Hematopoietic multipotent progenitor cell treated with erythropoietin and hydrocortisone succinate and interleukin-3 and kit ligand, for 15 days (in vitro differentiated cells): ENCODE measurements at regions not wholly inside any gene's neighbourhood (a gene's known extent, or its start where the extent isn't known, plus 50 kb on each side); places are given as distances from the start of the nearest gene placed in this dataset.

Experiments used
- DNase-seq: peaks from one replicate; pipeline ENCODE4 v3.0.0-alpha.2; 2015; ENCODE audit warnings: low spot score

- DNase-seq = no peak
Observed at GRCh38 chr16:86959729-86960128, 357.5 kb downstream of the C16orf95 start.

GRCh38 chr16:86960266-86960665 lies 356.9 kb downstream of the C16orf95 start:
- DNase-seq = no peak

- no peak for DNase-seq
Observed at GRCh38 chr16:86961171-86961601, 356.0 kb downstream of the C16orf95 start.

DNA sequence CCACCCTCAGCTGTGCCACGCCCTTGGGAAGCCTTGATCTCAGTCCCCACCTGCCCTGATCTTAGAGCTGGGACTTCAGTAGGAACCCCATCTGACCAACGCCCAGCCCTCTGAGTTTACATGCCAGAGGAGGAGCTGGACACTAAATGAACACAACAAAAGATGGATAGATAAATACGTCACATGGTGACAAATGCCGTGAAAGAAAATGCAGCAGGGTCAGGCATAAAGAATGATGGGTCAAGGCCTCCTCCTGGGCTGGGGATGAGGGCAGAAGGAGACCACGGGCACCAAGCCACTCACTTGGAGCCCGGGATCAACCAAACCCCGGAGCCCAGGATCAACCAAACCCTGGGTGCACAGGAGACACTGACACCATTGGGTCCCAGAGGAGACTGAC lies 354.9 kb downstream of the C16orf95 start:
- no peak for DNase-seq

DNA sequence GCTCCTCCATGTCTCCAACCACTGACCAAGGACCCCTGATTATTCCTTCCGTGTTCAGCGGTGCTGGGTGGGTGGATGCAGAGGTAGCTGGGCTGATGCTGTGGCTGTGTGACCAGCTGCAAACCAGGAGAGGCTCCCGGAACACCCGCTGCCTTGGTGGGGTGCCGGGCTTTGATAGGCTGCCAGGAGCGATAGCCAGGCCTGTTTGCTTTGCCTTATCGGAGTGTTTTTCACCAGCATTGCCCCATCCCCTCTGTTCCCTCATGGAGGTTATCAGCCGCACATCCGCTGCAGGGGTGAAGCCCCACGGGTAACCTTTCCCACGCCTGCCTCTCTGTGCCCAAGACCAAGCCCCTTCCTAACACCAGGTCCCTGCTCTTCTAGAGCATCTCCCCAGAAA lies 354.3 kb downstream of the C16orf95 start:
- DNase-seq = no peak

- no peak for DNase-seq
Observed at GRCh38 chr16:86963600-86964575, 353.3 kb downstream of the C16orf95 start.

DNA sequence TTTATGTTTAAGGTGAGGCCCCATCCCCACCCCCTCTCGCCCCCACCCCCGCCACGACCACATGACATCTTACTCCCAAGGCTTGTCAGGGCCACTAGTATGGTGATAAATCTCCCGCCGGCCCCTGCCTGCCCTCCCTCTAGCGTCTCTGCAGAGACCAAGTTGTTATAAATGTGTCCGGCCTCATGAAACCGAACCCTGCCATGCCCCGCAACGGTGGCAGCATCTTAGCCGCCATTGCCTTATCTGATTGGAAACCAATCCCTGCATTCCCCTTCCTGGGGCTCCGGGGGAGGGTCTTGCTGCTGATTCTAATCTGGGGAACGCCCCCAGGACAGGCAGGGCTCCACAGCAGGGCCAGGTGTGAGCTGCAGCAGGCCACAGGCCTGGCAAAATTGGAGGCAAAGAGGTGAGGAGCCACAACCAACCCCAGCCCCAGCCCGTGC lies 352.4 kb downstream of the C16orf95 start:
- DNase-seq = no peak

DNA sequence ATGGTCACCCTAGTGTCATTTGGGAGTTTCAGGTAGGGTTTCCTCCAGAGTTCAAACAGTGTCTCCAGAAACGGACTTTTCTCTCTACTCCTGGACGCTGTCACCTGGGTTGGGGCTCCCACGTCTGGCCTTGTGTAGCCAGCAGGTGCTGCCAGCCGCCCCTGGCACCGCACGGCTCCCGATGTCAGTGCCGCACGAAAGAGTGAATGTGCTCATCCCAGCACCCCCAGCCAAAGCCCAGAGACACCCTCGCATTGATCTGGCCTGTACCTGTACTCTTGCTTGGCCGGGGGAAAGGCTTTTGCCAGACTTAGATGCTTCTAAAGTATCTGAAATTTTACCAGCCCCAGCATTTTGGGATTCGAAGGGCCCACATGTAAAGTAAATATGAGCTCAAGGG lies 351.9 kb downstream of the C16orf95 start:
- DNase-seq = no peak

DNA sequence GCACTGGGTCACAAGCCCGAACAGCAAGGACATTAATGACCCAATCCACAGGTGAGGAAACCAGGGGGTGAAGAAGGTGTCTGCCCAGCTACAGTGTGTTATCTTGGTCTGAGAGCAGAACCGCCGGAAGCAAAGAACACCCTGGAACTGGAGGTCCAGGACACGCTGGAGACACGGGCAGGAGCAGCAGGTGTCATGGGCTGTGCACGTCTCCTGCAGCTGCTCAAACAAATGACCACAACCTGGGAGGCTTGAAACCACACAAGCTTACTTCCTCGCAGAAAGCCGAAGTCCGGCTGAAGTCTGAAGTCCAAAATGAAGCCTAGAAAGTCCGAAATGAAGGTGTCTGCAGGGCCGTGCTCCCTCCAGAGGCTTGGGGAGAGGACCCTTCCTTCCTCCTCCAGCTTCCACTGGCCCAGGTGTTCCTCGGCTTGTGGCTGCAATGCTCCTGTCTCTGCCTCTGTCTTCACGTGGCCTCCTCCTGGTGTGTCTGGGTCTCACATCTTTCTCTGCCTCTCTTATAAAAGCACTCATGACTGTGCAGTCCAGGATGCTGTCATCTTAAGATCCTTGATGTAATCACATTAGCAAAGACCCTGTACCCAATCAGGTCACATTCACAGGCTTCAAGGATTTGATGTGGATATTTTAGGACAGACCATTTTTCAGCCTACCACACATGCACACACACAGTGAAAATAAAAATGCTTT lies 351.2 kb downstream of the C16orf95 start:
- no peak for DNase-seq

GRCh38 chr16:86966777-86967176 lies 350.4 kb downstream of the C16orf95 start:
- no peak for DNase-seq

GRCh38 chr16:86968866-86969265 lies 348.3 kb downstream of the C16orf95 start:
- no peak for DNase-seq

- no peak for DNase-seq
Observed at GRCh38 chr16:86969716-86970115, 347.5 kb downstream of the C16orf95 start.

- DNase-seq = no peak
Observed at GRCh38 chr16:86970279-86970678, 346.9 kb downstream of the C16orf95 start.

GRCh38 chr16:86970726-86971125 lies 346.5 kb downstream of the C16orf95 start:
- no peak for DNase-seq

DNA sequence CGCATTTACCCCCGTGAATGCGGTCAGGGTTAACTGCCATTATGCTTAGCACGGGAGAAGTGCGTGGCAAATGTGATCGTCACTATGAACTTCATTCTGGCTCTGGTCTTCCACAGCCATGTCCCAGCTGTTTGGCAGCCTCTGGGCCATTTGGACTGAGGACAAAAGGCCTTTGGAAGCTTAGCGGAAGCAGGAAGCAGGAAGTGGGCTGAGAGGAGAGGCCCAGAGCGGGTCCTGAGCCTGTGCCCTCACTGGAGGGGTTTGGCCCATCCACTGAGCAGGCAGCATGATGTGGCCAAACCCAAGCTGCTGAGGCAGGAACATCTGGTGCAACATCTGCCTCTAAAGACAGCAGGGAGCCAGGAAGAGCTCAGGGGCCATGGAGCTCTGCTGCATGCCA lies 345.9 kb downstream of the C16orf95 start:
- DNase-seq = no peak

DNA sequence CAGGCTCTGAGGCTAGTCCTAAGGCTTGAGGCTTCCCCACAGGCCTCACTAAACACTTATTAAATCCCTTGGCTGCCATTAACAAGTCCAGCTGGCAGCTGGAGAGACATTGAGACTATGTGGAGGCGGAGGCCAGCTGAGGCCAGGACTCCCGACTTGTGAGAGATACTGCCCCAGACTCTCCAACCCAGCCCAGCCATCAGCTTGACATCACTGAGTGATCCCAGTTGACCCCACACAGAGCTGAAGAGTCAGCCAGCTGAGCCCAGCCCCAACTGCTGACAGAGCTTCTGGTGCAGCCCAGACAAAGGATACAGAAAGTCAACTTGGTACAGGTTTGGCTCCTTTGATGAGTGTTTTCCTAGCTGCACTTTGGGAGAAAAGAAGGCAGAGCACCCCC lies 343.1 kb downstream of the C16orf95 start:
- DNase-seq = no peak

DNA sequence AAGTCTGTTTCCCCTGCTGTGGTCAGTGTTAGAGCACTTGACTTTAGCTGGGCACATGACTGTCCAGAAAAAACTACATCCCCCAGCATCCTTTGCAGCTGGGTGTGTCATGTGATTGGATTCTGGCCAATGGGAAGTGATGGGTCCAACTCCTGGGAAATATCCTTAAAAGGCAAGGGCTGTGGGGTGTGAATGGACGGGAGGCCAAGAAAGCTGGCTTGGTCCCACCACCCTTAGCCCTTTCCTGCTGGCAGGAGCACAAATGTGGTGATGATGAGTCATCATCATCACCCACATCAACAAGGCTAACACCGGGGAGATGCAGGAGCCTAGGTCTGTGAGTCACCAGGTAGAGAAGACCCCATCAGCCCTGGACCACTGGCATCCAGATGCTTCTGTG lies 341.7 kb downstream of the C16orf95 start:
- peak; percentile 5 for DNase-seq

DNA sequence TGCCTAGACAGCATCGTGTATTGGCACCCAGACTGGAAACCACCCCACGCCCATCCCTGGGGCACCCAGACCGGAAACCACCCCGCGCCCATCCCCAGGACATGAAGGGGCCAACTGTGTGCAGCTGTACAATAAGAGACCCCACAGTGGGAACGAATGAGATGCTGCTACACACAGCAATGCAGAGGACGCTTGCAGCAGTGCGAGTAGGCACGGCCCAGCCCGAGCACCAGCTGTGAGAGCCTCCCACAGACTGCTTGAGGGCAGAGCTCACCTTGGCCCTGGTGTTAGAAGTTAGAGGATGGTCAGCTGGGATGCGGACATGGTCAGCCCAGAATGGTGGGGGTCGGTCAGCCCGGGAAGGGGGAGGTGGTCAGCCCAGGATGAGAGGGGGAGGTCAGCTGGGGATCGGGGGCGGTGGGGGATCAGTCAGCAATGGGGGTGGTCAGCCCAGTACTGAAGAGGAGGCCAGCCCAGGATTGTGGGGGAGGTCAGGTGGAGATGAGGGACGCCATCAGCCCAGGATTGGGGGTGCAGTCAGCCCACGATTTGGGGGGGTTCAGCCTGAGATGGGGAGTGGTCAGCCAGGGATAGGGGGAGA lies 340.0 kb downstream of the C16orf95 start:
- no peak for DNase-seq

GRCh38 chr16:86978445-86979030 lies 338.7 kb downstream of the C16orf95 start:
- DNase-seq = no peak

DNA sequence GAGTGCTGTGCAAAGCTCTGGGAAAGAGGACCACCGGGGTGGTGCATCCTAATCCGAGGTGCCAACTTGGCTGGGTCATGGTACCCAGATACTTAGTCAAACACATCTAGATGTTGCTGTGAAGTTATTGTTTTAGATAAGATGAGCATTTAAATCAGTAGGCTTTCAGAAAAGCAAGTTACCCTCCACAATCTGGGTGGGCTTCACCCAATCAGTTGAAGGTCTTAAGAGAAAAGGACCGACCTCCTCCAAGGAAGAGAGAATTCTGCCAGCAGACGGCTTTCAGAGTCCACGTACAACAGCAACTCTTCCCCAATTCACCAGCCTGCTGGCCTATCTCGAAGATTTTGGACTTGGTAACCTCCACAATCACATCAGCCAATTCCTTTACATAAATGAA lies 338.1 kb downstream of the C16orf95 start:
- no peak for DNase-seq

DNA sequence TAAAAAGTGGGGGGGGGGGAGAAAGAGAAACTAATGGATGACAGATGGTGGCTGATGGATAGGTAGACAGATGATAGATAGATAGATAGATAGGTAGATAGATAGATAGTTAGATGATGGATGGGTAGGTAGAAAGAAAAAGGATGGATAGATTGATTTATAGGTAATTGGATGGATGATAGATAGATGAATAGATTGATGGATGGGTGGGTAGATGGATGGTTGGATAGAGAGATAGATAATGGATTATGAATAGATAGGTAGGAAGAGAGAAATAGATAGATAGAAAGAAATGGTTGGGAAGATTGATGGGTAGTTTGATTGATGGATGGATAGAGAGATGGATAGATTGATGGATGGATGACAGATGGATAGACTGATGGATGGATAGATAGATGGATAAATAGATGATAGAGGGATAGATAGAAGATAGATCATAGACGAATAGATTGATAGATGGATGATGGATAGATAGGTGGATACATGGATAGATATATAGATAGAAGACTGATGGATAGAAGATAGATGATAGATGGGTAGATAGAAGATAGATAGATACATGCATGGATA lies 337.1 kb downstream of the C16orf95 start:
- no peak for DNase-seq

GRCh38 chr16:86980644-86981043 lies 336.5 kb downstream of the C16orf95 start:
- no peak for DNase-seq
